PC-3 (cell line): ENCODE measurements at regions not wholly inside any gene's neighbourhood (a gene's known extent, or its start where the extent isn't known, plus 50 kb on each side); places are given as distances from the start of the nearest gene placed in this dataset.

Experiments used
- EZH2 ChIP-seq: fragments of 300-600 bp; sonication (generic); IDR thresholded peaks from one replicate; pipeline ENCODE4 v1.6.1; 2017; ENCODE audit warnings: antibody characterized with exemption, mild to moderate bottlenecking, low read length; ENCODE audit not compliant: unreplicated experiment
- EZH2phosphoT487 ChIP-seq: fragments of 300-600 bp; sonication (generic); IDR thresholded peaks from 2 replicates; pipeline ENCODE4 v1.6.1; 2018; ENCODE audit warnings: mild to moderate bottlenecking, antibody characterized with exemption, low read length, borderline replicate concordance
- TF ChIP-seq, protein P1 (sequence below): fragments of 300-600 bp; sonication (generic); conservative IDR thresholded peaks from 2 replicates; pipeline ENCODE4 v1.5.1; 2017; ENCODE audit warnings: antibody characterized with exemption, low read depth, mild to moderate bottlenecking, low read length

DNA sequence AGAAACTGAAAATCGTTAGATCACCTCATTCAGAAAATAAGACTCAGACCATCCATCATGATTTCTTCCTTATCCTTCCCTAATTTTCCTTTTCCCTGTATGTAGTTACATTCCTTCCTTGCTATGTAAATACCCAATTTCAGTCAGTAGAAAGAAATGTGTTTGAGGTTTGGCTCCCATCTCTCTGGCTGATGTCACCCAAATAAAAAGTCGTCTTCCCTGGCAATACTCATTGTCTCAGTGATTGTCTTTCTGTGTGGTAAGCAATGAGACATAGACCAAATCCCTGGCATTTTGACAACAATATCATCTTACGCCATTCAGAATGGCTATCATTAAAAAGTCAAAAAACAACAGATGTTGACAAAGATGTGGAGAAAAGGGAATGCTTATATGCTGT, 303.9 kb upstream of the EDIL3 start:
- TF ChIP-seq EZH2, result no peak
- TF ChIP-seq, protein P1, sequence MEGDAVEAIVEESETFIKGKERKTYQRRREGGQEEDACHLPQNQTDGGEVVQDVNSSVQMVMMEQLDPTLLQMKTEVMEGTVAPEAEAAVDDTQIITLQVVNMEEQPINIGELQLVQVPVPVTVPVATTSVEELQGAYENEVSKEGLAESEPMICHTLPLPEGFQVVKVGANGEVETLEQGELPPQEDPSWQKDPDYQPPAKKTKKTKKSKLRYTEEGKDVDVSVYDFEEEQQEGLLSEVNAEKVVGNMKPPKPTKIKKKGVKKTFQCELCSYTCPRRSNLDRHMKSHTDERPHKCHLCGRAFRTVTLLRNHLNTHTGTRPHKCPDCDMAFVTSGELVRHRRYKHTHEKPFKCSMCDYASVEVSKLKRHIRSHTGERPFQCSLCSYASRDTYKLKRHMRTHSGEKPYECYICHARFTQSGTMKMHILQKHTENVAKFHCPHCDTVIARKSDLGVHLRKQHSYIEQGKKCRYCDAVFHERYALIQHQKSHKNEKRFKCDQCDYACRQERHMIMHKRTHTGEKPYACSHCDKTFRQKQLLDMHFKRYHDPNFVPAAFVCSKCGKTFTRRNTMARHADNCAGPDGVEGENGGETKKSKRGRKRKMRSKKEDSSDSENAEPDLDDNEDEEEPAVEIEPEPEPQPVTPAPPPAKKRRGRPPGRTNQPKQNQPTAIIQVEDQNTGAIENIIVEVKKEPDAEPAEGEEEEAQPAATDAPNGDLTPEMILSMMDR, result no peak
- no peak for TF ChIP-seq EZH2phosphoT487
